Activated T-cell treated with anti-CD3 and anti-CD28 coated beads, Interleukin-2, amount 50 U/mL, for 4 hours (primary cell): ENCODE measurements at regions not wholly inside any gene's neighbourhood (a gene's known extent, or its start where the extent isn't known, plus 50 kb on each side); places are given as distances from the start of the nearest gene placed in this dataset.

Experiments used
- ATAC-seq, 2 donors: fragments of 200-7000 bp; cut with Tn5 transposase; one replicate each; pipeline ENCODE4 v1.10.0; 2021
- DNase-seq: peaks from one replicate; pipeline ENCODE4 v3.0.0-alpha.2; 2020
- H3K27me3 Mint-ChIP-seq: one replicate; pipeline ENCODE4 v1.8.0; 2021; ENCODE audit warnings: low read depth, mixed read lengths
- H3K36me3 Mint-ChIP-seq: one replicate; pipeline ENCODE4 v1.8.0; 2022; ENCODE audit warnings: mixed read lengths; ENCODE audit not compliant: insufficient read depth
- H3K4me1 Mint-ChIP-seq: one replicate; pipeline ENCODE4 v1.8.0; 2021; ENCODE audit warnings: low read depth, mixed read lengths
- H3K4me3 Mint-ChIP-seq: one replicate; pipeline ENCODE4 v1.8.0; 2021; ENCODE audit warnings: mild to moderate bottlenecking, moderate library complexity, mixed read lengths
- H3K9me3 Mint-ChIP-seq: one replicate; pipeline ENCODE4 v1.8.0; 2021; ENCODE audit warnings: mixed read lengths

GRCh38 chr11:70802185-70802584 lies 403.9 kb downstream of the CTTN start:
- no peak for ATAC-seq
- no peak for DNase-seq
- H3K27me3 Mint-ChIP-seq, result peaks cover 20% of the 10 kb centered on the region
- no peaks in the 10 kb centered on the region for H3K4me1 Mint-ChIP-seq
- H3K4me3 Mint-ChIP-seq, result no peak overlapping the region
- no peaks in the 10 kb centered on the region for H3K36me3 Mint-ChIP-seq
- no peaks in the 10 kb centered on the region for H3K9me3 Mint-ChIP-seq

DNA sequence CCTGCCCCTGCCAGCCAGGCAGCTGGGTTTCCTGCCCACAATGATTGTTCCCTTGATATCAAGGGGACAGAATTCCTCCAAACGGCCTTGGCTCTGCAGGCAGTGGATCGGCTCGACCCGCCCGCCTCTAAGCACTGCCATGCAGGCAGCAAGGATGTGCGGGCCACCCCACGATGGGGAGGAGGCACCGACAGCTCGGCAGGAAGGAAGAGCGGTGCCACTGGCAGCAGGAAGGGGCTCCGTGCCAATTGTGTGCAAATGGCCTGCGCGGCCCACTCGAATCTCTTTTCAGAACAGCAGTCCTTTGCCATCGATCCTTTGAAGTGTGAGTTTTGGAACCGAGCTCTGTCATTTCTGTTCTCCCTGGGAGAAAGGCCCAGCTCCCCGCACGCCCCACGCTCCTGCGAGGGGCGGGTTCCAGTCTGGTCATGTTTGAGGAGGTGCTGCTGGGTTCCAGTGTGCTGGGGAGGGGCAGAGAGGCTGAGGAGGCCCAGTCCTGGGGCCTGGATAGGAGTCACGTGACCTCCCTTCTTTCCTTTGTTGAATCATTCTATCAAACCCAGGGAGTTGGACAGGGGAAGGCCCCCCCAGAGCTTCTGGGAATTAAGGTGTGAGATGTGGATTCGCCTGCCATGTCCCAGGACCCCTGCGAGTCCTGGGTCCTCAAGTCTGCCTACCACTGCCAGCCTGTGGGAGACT lies 406.0 kb downstream of the CTTN start:
- Mint-ChIP-seq H3K4me3 (no peak overlapping the region), H3K9me3 (no peaks in the 10 kb centered on the region), H3K27me3 (peaks cover 20% of the 10 kb centered on the region), H3K36me3 (no peaks in the 10 kb centered on the region), H3K4me1 (no peaks in the 10 kb centered on the region)
- DNase-seq (no peak), ATAC-seq (no peak)

- no peaks in the 10 kb centered on the region for H3K9me3 Mint-ChIP-seq
- ATAC-seq, result no peak
- H3K4me1 Mint-ChIP-seq, result no peaks in the 10 kb centered on the region
Measured at GRCh38 chr11:70805243-70805642, 406.9 kb downstream of the CTTN start.

GRCh38 chr11:70805971-70806370 lies 407.6 kb downstream of the CTTN start:
- peaks cover 20% of the 10 kb centered on the region for H3K27me3 Mint-ChIP-seq
- H3K4me3 Mint-ChIP-seq, result no peak overlapping the region
- ATAC-seq (no peak), DNase-seq (no peak)
- H3K4me1 Mint-ChIP-seq, result no peaks in the 10 kb centered on the region
- no peaks in the 10 kb centered on the region for H3K36me3 Mint-ChIP-seq
- H3K9me3 Mint-ChIP-seq, result no peaks in the 10 kb centered on the region

More at GRCh38 chr11:70805243-70805642, 406.9 kb downstream of the CTTN start:
- Mint-ChIP-seq H3K27me3 (peaks cover 20% of the 10 kb centered on the region), H3K4me3 (no peak overlapping the region), H3K36me3 (no peaks in the 10 kb centered on the region)
- no peak for DNase-seq

- Mint-ChIP-seq H3K36me3 (no peaks in the 10 kb centered on the region), H3K27me3 (peaks cover 20% of the 10 kb centered on the region), H3K4me1 (no peaks in the 10 kb centered on the region), H3K9me3 (no peaks in the 10 kb centered on the region), H3K4me3 (no peak overlapping the region)
- no peak for DNase-seq
- no peak for ATAC-seq
Measured at GRCh38 chr11:70806461-70807194, 408.3 kb downstream of the CTTN start.

- H3K4me1 Mint-ChIP-seq, result no peaks in the 10 kb centered on the region
- H3K27me3 Mint-ChIP-seq, result peaks cover 20% of the 10 kb centered on the region
- no peak overlapping the region for H3K4me3 Mint-ChIP-seq
- no peaks in the 10 kb centered on the region for H3K36me3 Mint-ChIP-seq
- ATAC-seq, result no peak
- no peaks in the 10 kb centered on the region for H3K9me3 Mint-ChIP-seq
- no peak for DNase-seq
Measured at GRCh38 chr11:70807195-70807543, 408.8 kb downstream of the CTTN start.

DNA sequence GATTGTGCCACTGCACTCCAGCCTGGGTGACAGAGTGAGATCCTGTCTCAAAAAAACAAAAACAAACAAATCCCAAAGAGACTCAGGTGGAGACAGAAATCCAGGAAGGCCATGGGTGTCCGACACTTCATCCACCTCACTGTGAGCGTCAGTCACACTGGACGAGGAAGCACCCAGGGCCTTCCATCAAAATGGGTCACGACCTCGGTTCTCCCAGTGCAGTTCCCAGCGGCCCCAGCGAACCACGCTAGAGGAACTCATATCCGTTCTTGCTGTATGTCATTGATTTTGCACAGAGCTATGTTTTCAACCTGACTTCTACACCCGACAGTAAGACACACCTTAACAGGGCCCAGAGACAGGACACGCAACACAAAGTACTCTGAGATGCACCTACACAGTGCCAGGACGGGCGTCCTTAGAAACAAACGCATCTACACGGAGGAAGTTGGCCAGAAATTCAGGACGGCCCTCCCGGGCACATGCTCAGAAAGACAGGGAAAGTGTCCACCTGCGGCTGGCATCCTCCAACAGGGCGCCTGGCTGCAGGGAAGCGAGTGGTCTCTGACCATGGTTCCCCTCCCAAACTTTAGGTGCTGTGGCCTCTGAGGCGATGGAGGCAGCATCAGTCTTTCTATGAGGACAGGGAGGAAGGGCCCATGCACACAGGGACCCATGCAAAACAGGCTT lies 410.5 kb downstream of the CTTN start:
- ATAC-seq (no peak), DNase-seq (no peak)
- Mint-ChIP-seq H3K4me3 (no peak overlapping the region), H3K27me3 (peaks cover 11% of the 10 kb centered on the region), H3K36me3 (no peaks in the 10 kb centered on the region), H3K4me1 (no peaks in the 10 kb centered on the region), H3K9me3 (no peaks in the 10 kb centered on the region)

GRCh38 chr11:70810133-70810532 lies 411.8 kb downstream of the CTTN start:
- Mint-ChIP-seq H3K9me3 (no peaks in the 10 kb centered on the region), H3K27me3 (no peaks in the 10 kb centered on the region), H3K4me3 (no peak overlapping the region), H3K36me3 (no peaks in the 10 kb centered on the region), H3K4me1 (no peaks in the 10 kb centered on the region)
- no peak for ATAC-seq
- DNase-seq, result no peak

DNA sequence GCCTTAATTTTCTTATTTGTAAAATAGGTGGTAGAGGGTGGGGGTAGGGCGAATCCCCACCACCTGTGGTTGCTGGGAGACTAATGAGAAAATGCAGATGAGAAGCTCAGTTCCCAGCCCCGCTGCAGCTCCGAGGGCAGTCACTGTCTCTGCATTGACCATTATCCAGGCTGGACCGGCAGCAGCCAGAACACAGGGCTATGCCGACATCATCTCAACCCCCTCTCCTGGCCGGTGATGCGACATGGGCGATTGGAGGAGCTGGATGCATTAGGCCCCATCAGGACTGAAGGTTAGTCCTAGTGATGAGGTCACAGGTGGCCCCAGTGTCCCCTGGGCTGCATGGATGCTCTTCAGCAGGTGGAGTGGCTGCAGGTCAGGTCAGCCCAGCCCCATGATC lies 412.4 kb downstream of the CTTN start:
- Mint-ChIP-seq H3K27me3 (no peaks in the 10 kb centered on the region), H3K4me3 (no peak overlapping the region), H3K9me3 (no peaks in the 10 kb centered on the region), H3K36me3 (no peaks in the 10 kb centered on the region), H3K4me1 (no peaks in the 10 kb centered on the region)
- no peak for DNase-seq
- no peak for ATAC-seq

- H3K4me1 Mint-ChIP-seq, result no peaks in the 10 kb centered on the region
- DNase-seq (no peak), ATAC-seq (no peak)
- H3K9me3 Mint-ChIP-seq, result no peaks in the 10 kb centered on the region
- H3K4me3 Mint-ChIP-seq, result no peak overlapping the region
- no peaks in the 10 kb centered on the region for H3K36me3 Mint-ChIP-seq
- H3K27me3 Mint-ChIP-seq, result no peaks in the 10 kb centered on the region
Measured at GRCh38 chr11:70811483-70811882, 413.2 kb downstream of the CTTN start.

DNA sequence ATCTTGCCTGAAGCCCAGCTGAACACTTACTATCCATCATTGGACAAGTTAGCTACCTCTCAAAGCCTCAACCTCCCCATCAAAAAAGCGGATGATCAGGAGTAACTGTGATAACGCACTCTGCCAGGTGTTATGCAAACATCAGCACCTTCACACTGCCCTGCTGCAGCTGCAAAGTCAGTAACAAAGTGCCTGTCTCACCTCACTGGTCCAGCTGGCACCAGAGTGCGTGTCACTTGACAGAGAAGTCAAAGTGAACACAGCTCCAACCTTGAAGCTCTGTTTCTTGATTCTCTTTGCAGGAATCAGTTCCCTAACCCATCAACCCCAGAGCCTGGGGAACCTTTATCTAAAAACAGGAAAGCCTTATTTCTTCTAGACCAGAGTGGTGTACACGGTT lies 413.6 kb downstream of the CTTN start:
- DNase-seq (no peak), ATAC-seq (no peak)
- no peaks in the 10 kb centered on the region for H3K27me3 Mint-ChIP-seq
- no peaks in the 10 kb centered on the region for H3K4me1 Mint-ChIP-seq
- H3K36me3 Mint-ChIP-seq, result no peaks in the 10 kb centered on the region
- no peak overlapping the region for H3K4me3 Mint-ChIP-seq
- H3K9me3 Mint-ChIP-seq, result no peaks in the 10 kb centered on the region

DNA sequence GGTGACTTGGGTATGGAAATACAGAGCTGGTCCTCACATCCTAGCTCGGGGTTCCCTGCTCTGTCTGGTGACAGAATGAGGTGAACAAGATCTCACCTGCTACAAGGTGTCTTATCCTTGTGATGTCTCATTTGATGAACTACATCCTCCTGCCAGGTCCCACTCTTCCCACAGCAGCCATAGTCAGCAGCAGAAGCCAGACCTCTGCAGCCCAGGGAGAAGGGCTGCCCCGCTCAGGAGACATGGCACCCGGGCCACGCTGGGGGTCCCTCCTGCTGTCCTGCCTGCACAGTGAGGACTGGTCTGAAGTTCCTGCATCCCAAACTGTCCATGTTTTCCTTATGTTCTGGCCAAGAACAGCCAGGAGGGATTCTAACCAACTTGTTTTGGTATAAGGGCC lies 414.1 kb downstream of the CTTN start:
- Mint-ChIP-seq H3K27me3 (no peaks in the 10 kb centered on the region), H3K36me3 (no peaks in the 10 kb centered on the region), H3K4me1 (no peaks in the 10 kb centered on the region), H3K9me3 (no peaks in the 10 kb centered on the region), H3K4me3 (no peak overlapping the region)
- ATAC-seq (no peak), DNase-seq (no peak)

DNA sequence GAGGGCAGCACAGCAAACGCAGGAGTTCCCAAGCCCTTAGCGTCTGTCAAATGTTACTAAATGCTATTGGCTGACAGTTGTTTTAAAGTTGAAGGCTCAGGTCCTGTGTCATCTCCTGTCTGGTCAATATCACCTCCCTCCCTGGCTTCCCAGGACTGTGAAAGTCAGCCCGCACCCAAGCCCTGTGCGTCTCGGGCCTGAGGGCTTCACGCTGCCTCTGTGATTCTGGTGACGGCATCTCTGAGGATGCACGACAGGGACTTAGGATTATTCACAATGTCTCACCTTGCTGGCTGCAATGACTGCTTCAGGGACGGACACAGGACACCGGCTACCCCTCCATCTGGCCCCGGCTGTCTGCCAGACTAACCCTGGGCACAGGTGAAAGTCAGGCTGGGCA lies 415.3 kb downstream of the CTTN start:
- Mint-ChIP-seq H3K27me3 (peaks cover 3% of the 10 kb centered on the region), H3K36me3 (no peaks in the 10 kb centered on the region), H3K4me3 (no peak overlapping the region), H3K9me3 (no peaks in the 10 kb centered on the region), H3K4me1 (no peaks in the 10 kb centered on the region)
- ATAC-seq (no peak), DNase-seq (no peak)

- H3K9me3 Mint-ChIP-seq, result no peaks in the 10 kb centered on the region
- H3K27me3 Mint-ChIP-seq, result peaks cover 3% of the 10 kb centered on the region
- ATAC-seq (no peak), DNase-seq (no peak)
- no peaks in the 10 kb centered on the region for H3K4me1 Mint-ChIP-seq
- no peaks in the 10 kb centered on the region for H3K36me3 Mint-ChIP-seq
- no peak overlapping the region for H3K4me3 Mint-ChIP-seq
Measured at GRCh38 chr11:70815485-70815832, 417.1 kb downstream of the CTTN start.

DNA sequence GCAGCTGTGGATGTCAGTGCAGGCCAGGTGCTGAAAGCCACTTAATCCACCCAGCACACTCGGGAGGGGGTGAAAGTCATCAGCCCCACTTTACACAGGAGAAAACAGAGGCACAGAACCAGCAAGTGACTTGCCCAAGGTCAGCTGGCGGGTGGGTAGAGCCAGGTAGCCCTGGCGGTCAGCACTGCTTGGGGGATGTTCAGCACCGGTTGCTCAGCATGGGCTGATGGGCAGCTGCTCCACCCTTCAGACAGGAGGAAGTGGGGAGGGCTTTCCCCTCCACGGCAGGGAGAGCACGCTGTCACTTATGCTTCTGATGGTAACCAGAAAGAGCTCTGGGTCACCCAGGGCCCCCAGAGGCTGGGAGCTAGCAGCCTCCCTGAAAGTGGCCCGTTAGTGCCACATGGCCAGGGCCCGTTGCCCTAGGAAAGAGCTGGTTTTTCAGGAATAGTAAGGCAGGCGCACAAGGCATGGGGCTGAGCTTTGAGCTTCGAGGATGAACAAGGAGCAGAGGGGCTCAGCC lies 417.9 kb downstream of the CTTN start:
- DNase-seq, result no peak
- no peak for ATAC-seq
- H3K4me1 Mint-ChIP-seq, result no peaks in the 10 kb centered on the region
- H3K36me3 Mint-ChIP-seq, result no peaks in the 10 kb centered on the region
- H3K4me3 Mint-ChIP-seq, result no peak overlapping the region
- H3K27me3 Mint-ChIP-seq, result peaks cover 7% of the 10 kb centered on the region
- no peaks in the 10 kb centered on the region for H3K9me3 Mint-ChIP-seq
